Panc1 (cell line): ENCODE measurements at regions not wholly inside any gene's neighbourhood (a gene's known extent, or its start where the extent isn't known, plus 50 kb on each side); places are given as distances from the start of the nearest gene placed in this dataset.

Source experiments
- CTCF ChIP-seq: fragments of 450-650 bp; IDR thresholded peaks from 2 replicates; pipeline ENCODE4 v1.5.1; 2017; ENCODE audit warnings: mild to moderate bottlenecking
- REST ChIP-seq, 2 experiments: IDR thresholded peaks; 2 replicates each; pipeline ENCODE4 v1.6.1; 2011 to 2012; ENCODE audit warnings: low read depth in 2 of 2, control low read depth in 1 of 2, low read length in 1 of 2, mild to moderate bottlenecking in 1 of 2, moderate library complexity in 1 of 2; ENCODE audit not compliant: insufficient read depth in 1 of 2

GRCh38 chr4:52374877-52375276, 284.2 kb downstream of the USP46 start:
- TF ChIP-seq CTCF = no peak
- TF ChIP-seq REST (IDR thresholded peaks at IDR 0.05; ENCODE audit: insufficient read depth in 1 of 2, low read depth in 2 of 2, low read length in 1 of 2) = no peak
